GM12874 (cell line): ENCODE measurements at regions not wholly inside any gene's neighbourhood (a gene's known extent, or its start where the extent isn't known, plus 50 kb on each side); places are given as distances from the start of the nearest gene placed in this dataset.

Experiments
- CTCF ChIP-seq: IDR thresholded peaks from 2 replicates; pipeline ENCODE4 v1.5.1; 2011; ENCODE audit warnings: low read depth, mild to moderate bottlenecking, control low read depth, low read length, moderate library complexity; ENCODE audit not compliant: insufficient read depth

- TF ChIP-seq CTCF = no peak
Measured at GRCh38 chr10:85012305-85012704, 683.9 kb downstream of the CCSER2 start.

GRCh38 chr10:85026878-85027467 lies 698.6 kb downstream of the CCSER2 start:
- TF ChIP-seq CTCF = no peak

DNA sequence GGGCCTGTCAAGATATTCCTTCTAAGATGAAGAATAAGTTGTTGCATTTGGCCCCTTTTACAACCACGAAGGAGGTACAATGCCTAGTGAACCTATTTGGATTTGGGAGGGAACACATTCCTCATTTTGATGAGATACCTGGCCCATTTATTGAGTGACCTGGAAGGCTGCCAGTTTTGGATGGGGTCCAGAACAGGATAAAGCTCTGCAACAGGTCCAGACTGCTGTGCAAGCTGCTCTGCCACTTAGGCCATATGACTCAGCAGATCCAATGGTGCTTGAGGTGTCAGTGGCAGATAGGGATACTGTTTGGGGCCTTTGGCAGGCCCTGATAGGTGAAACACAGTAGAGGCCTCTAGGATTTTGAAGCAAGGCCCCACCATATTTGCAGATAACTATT lies 704.6 kb downstream of the CCSER2 start:
- TF ChIP-seq CTCF = no peak

DNA sequence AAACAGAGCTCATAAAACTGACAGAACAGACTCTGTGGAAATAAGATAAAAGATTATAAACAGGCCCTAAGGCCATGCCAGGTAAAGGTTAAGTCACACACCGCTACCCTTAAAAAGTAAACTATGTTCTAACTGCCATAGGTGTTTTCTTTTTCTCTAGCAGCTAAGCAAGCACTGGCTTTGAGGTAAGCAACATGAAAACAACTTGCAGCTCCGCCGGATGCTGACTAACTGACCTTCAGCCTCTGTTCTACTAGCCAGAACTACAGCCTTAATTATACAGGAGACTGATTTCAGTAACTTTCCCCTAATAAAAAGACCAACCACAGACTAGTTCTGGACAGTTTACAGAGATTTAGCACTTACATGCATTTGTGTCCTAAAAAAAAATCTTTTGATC lies 708.3 kb downstream of the CCSER2 start:
- TF ChIP-seq CTCF = no peak

DNA sequence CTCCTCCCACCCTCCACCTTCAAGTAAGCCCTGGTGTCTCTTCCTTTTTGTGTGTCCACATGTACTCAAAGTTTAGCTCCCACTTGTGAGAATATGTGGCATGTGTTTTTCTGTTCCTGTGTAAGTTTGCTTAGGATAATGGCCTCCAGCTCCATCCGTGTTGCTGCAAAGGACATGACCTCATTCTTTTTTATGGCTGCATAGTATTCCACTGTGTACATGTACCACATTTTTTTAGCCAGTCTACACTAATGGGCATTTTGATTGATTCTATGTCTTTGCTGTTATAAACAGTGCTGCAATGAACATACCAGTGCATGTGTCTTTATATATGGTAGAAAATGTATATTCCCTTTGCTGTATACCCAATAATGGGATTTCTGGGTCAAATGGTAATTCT lies 710.9 kb downstream of the CCSER2 start:
- no peak for TF ChIP-seq CTCF

DNA sequence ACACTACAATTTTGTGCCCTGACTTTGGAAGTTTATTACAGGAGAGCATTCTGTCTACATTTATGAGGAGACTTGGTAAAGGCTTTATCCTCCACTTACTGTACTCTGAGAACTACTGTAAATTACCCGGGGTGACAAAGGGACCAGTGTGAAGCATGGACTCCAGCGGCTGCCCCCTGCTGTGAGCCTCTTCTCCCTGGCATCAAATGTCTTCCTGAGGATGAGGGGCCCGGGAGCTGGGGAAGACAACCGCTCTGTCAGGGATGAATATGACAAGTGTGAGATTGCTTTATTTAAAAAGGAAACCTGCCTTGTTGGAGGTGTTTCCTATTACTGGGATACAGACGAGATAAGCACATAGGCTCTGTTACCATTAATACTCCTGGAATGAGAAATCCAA lies 714.8 kb downstream of the CCSER2 start:
- no peak for TF ChIP-seq CTCF

GRCh38 chr10:85045046-85045445 lies 716.7 kb downstream of the CCSER2 start:
- no peak for TF ChIP-seq CTCF

GRCh38 chr10:85047170-85047834 lies 718.9 kb downstream of the CCSER2 start:
- TF ChIP-seq CTCF = no peak
